GM18498 (cell line): ENCODE measurements at regions not wholly inside any gene's neighbourhood (a gene's known extent, or its start where the extent isn't known, plus 50 kb on each side); places are given as distances from the start of the nearest gene placed in this dataset.

Experiments
- ATAC-seq: cut with Tn5 transposase; IDR thresholded peaks from one replicate; pipeline ENCODE4 v1.9.1; 2021; ENCODE audit warnings: mild to moderate bottlenecking, moderate library complexity; ENCODE audit not compliant: unreplicated experiment

- no peak for ATAC-seq
These were observed 76.0 kb downstream of the ATPSCKMT start for GRCh38 chr5:10173716-10174115.

- no peak for ATAC-seq
These were observed 77.4 kb downstream of the ATPSCKMT start for GRCh38 chr5:10172247-10172646.

- ATAC-seq: no peak
These were observed 80.3 kb downstream of the ATPSCKMT start for GRCh38 chr5:10169359-10169758.

- no peak for ATAC-seq
These were observed 81.4 kb downstream of the ATPSCKMT start for GRCh38 chr5:10168254-10168653.

DNA sequence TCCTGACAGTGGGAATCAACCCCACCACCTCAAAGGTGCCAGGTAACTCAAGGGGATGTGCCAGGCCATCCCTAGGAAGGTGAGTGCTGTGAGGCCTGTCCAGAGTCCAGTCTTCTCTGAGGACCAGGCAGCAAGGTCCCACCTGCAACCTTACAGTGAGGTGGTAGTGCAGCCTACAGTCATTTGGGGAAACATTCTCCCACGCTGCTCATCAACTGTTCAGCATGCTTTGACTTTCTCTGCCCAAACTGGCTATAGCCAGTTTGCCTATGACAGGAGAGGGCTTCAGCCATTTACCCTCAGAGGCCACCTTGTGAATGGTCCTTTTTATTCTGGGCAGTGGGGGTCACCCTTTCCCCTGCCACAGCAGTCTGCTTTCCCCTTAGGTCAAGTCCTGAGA lies 81.9 kb downstream of the ATPSCKMT start:
- no peak for ATAC-seq

DNA sequence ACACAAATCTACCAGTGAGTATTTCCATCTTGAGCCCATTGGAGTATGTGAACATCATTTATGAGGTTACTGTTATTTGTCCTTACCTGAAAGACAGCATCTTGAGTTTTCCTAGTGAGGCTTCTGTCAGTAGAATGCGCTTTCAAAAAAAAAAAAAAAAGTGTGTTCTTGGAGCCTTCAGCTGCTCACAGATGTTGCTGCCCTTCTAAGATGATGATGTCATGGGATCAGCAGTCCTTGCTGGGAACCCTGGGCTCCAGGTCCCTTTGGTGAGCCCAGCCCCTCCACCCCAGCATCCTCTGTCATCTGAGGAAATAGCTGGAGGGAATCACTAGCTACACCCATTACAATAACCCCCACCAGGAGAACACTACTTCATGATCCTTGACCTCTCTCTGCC lies 83.3 kb downstream of the ATPSCKMT start:
- no peak for ATAC-seq

DNA sequence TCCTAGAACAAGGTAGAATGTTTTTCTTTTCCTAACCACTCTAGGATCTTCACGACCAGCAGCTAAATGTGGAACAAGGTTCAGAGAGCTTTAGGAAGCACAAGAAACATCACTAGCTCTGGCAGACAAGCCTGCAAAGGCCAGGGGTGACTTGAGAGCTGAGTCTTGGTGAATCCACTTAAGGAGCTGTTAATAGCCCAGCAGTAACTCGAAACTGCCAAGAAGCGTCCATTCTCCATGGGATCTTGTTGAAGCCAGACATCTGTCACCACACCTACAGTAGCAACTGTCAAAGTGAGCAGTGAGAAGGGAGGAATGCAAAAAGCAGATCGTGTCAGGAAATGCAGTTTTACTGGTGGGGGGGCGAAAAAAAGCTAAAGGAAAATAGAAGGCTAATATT lies 87.2 kb downstream of the ATPSCKMT start:
- ATAC-seq: no peak

GRCh38 chr5:10161778-10162177 lies 87.9 kb downstream of the ATPSCKMT start:
- no peak for ATAC-seq

DNA sequence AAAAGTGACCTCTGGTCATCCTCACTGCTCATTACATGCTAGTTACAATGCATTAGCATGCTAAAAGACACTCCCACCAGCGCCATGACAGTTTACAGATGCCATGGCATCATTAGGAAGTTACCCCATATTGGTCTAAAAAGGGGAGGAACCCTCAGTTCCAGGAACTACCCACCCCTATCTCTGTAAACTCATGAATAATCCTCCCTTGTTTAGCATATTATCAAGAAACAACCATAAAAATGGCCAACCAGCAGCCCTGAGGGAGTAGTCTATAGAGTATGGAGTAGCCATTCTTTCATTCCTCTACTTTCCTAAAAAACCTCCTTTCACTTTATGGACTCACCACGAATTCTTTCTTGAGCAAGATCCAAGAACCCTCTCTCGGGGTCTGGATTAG lies 89.4 kb downstream of the ATPSCKMT start:
- no peak for ATAC-seq

- no peak for ATAC-seq
These were observed 90.8 kb downstream of the ATPSCKMT start for GRCh38 chr5:10158886-10159285.

DNA sequence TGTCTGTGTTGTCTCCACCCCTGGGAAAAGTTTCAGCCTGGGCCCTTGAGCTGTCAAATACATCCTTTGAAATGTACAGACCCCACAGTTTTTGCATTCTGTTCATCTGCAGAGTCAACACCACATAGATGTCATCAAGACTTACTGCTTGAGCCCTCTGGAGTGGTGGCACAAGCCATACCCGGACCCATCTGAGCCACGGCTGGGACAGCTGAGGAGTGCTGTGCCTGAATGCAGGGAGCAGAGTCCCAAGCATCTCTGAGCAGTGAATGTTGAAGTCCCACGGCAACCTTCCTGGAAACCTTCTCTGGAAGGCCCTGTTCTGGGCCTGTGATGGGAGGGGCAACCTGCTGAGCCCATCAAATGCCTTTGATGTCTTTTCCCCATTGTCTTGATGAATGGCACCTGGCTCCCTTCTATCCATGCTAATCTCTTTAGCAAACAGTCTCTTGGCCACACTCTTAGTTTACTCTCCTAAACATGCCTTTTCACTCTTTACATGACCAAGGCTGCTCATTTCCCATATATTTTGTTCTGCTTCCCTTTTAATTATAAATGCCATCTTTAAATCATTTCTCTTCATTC lies 92.5 kb downstream of the ATPSCKMT start:
- ATAC-seq: no peak

GRCh38 chr5:10155897-10156667 lies 93.6 kb downstream of the ATPSCKMT start:
- no peak for ATAC-seq

GRCh38 chr5:10153808-10154537 lies 95.7 kb downstream of the ATPSCKMT start:
- ATAC-seq: no peak

- no peak for ATAC-seq
These were observed 96.3 kb downstream of the ATPSCKMT start for GRCh38 chr5:10153394-10153793.

GRCh38 chr5:10151656-10152055 lies 98.0 kb downstream of the ATPSCKMT start:
- no peak for ATAC-seq

DNA sequence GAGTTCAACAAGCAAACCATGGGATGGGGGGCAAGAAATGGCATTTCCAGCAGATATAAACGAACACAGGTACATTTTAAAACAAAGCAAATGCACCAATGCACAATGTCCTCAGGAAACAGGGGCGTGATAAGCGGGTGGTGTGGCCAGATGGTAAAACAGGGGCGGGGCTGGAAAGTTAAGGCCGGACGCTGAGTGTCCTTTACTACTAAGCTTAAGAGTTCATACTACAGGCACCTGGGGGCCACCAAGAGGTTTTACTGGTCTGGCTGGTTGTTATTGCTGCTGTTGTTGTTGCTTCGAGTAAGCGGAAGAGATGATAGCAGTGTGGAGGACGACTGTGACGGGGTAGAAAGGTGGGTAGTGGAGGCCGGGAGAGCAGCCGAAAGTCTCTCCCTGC lies 99.8 kb downstream of the ATPSCKMT start:
- ATAC-seq: no peak

DNA sequence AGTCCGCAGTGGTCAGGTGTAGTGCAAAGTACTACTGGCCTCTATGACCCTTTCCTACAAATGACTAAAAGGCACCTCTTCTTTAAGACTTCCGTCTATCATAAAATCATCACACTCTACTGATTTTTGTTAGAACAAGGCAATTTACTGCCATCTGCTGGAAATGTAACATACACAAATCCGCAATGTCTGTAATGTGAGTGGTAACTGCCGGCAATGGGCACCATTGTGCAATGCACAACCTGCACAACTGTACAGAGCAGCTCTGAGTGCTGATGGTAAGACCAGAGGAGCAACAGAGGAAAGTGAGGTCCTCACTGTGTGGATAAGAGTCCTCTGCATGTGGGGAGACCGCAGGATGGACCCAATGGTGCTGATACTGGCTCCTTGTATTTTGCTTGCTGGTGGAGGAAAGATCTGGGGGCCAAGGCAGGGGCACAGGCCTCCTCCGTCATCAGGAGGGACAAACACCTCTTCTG lies 103.7 kb downstream of the ATPSCKMT start:
- ATAC-seq: no peak

- ATAC-seq: no peak
These were observed 105.6 kb downstream of the ATPSCKMT start for GRCh38 chr5:10144040-10144439.

DNA sequence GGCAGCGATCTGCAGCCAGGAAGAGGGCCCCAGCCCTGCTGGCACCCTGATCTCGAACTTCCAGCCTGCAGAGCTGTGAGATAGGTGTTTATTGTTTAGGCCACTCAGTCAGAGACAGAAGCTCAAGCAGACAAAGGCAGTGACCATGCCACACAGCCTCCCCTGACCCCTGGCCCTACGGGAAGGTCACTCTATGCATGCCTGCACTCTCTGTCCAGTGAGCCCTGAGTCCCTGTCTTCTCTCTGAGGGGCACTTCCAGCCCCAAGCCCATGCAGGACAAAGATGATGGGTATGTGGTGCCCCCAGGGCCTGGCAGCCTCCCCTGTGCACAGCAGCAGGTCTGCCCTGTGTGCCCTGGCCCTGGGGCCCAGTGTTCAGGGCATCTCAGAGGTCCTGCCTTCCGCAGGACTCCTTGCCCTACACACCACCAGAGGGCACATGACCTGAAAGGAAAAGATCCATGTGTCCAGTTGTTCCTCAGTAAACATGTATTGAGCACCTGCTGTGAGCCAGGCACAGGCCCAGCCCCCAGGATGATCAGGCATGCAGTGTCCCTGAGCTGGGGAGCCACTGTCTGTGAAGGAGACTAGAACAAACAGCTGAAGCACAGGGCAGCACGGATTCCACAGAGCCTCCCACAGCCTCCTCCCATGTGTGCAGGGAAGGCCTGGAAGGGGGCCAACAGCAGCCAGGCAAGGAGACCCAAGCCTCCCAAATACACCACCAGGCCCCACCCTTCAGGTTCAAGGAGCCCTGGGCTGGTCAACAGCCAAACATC lies 109.3 kb downstream of the ATPSCKMT start:
- ATAC-seq: no peak

GRCh38 chr5:10138395-10139057 lies 111.2 kb downstream of the ATPSCKMT start:
- ATAC-seq: no peak

- no peak for ATAC-seq
These were observed 115.9 kb downstream of the ATPSCKMT start for GRCh38 chr5:10133830-10134229.
